OCI-LY3 (cell line): ENCODE measurements at regions not wholly inside any gene's neighbourhood (a gene's known extent, or its start where the extent isn't known, plus 50 kb on each side); places are given as distances from the start of the nearest gene placed in this dataset.

ENCODE experiments used
- EZH2phosphoT487 ChIP-seq: fragments of 200-600 bp; shearing (Covaris generic); IDR thresholded peaks from 2 replicates; pipeline ENCODE4 v1.6.1; 2018; ENCODE audit warnings: antibody characterized with exemption, mixed run types, low read depth
- TF ChIP-seq, protein P1 (sequence below): fragments of 200-600, 300-600 bp; sonication (generic); IDR thresholded peaks from 2 replicates; pipeline ENCODE4 v1.5.1; 2014; ENCODE audit warnings: antibody characterized with exemption, low read length, low read depth

DNA sequence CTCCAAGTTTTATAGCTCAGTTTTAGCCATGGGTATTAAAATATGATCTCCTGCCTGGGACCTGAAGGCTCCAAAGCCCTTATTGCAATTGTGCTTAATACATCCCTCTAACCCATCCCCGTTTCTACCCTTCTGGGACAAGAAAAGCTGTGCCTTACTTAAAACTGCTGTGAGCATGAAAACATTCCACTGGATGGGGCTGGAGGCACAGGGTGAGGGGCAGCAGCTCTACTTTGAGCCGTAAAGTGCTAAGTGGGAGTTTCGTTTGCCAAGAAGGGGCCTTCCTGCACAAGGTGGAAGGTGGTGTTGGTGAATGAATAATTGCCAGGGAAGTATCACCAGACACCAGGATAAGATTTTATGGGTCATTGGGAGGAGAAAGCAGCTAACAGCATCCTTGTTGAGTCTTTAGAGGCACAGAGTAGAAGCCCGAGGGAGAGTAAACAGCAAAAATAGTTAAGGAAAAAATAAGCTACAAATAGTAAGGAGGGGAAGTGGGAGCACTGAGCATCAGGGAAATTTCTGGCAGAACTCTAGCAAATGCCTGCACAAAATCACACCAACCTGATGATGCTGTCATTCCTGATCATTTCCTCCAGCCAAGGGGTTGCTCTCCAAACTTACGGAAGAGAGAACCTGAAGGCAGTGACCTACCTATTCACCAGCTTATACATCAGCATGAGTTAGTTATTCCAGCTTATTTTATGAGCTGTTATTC, 218.4 kb downstream of the MREG start:
- TF ChIP-seq, protein P1, sequence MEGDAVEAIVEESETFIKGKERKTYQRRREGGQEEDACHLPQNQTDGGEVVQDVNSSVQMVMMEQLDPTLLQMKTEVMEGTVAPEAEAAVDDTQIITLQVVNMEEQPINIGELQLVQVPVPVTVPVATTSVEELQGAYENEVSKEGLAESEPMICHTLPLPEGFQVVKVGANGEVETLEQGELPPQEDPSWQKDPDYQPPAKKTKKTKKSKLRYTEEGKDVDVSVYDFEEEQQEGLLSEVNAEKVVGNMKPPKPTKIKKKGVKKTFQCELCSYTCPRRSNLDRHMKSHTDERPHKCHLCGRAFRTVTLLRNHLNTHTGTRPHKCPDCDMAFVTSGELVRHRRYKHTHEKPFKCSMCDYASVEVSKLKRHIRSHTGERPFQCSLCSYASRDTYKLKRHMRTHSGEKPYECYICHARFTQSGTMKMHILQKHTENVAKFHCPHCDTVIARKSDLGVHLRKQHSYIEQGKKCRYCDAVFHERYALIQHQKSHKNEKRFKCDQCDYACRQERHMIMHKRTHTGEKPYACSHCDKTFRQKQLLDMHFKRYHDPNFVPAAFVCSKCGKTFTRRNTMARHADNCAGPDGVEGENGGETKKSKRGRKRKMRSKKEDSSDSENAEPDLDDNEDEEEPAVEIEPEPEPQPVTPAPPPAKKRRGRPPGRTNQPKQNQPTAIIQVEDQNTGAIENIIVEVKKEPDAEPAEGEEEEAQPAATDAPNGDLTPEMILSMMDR = 0 out of 2 replicates have a peak, but pooled peaks have one; percentile 21
- no peak for TF ChIP-seq EZH2phosphoT487
